Immature natural killer cell (primary cell): ENCODE measurements at regions not wholly inside any gene's neighbourhood (a gene's known extent, or its start where the extent isn't known, plus 50 kb on each side); places are given as distances from the start of the nearest gene placed in this dataset.

Source experiments
- DNase-seq, 3 donors: peaks; one replicate each; pipeline ENCODE4 v3.0.0; 2022; ENCODE audit warnings: mixed read lengths in 1 of 3
- H3K27ac Mint-ChIP-seq, 6 donors: one replicate each; pipeline ENCODE4 v1.8.0; 2020; ENCODE audit warnings: mixed read lengths in 6 of 6, mild to moderate bottlenecking in 5 of 6, inconsistent platforms in 4 of 6, moderate library complexity in 3 of 6
- H3K27me3 Mint-ChIP-seq, 3 donors: one replicate each; pipeline ENCODE4 v1.8.0; 2020 to 2021; ENCODE audit warnings: low read depth in 3 of 3, mild to moderate bottlenecking in 3 of 3, mixed read lengths in 3 of 3, moderate library complexity in 3 of 3, inconsistent platforms in 1 of 3
- H3K36me3 Mint-ChIP-seq, 3 donors: one replicate each; pipeline ENCODE4 v1.8.0; 2020; ENCODE audit warnings: mixed read lengths in 3 of 3, inconsistent platforms in 2 of 3, mild to moderate bottlenecking in 2 of 3
- H3K4me1 Mint-ChIP-seq, 2 donors: one replicate each; pipeline ENCODE4 v1.8.0; 2020; ENCODE audit warnings: inconsistent platforms in 2 of 2, mild to moderate bottlenecking in 2 of 2, mixed read lengths in 2 of 2, moderate library complexity in 1 of 2
- H3K4me3 Mint-ChIP-seq, 5 donors: one replicate each; pipeline ENCODE4 v1.8.0; 2020; ENCODE audit warnings: mild to moderate bottlenecking in 5 of 5, mixed read lengths in 5 of 5, inconsistent platforms in 3 of 5, moderate library complexity in 3 of 5
- H3K9me3 Mint-ChIP-seq, 6 donors: one replicate each; pipeline ENCODE4 v1.8.0; 2020; ENCODE audit warnings: mild to moderate bottlenecking in 6 of 6, mixed read lengths in 6 of 6, inconsistent platforms in 4 of 6, moderate library complexity in 3 of 6

DNA sequence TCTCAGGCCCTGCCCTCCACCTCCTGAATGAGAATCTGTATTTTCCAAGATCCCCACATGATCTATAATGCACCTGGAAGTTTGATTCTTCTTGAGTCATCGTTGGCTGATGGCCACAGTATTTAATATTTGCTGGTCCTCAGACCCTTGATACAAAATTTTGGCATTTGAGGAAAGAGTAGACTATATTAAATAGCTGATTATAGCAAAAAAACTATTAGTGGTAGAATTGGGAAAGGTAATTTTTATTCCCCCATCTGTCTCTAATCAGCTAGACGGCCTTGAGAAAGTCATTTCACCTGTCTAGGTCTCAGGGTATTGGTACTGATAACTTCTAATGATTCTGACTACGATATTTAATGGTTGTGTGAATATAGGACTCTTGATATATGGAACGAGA lies 176.8 kb downstream of the BMP2 start:
- H3K4me3 Mint-ChIP-seq = no peak overlapping the region
- H3K27me3 Mint-ChIP-seq = no peaks in the 10 kb centered on the region
- no peak overlapping the region for H3K27ac Mint-ChIP-seq
- no peaks in the 10 kb centered on the region for H3K36me3 Mint-ChIP-seq
- H3K4me1 Mint-ChIP-seq = no peaks in the 10 kb centered on the region
- DNase-seq = no peak
- H3K9me3 Mint-ChIP-seq = peaks cover 0 to 10% (median 4%) of the 10 kb centered on the region in 6 donors

- H3K27ac Mint-ChIP-seq = no peak overlapping the region
- no peak for DNase-seq
- H3K4me1 Mint-ChIP-seq = no peaks in the 10 kb centered on the region
- H3K36me3 Mint-ChIP-seq = no peaks in the 10 kb centered on the region
- H3K27me3 Mint-ChIP-seq = peaks cover 0 to 2% (median 0%) of the 10 kb centered on the region in 3 donors
- peaks cover 2 to 45% (median 11%) of the 10 kb centered on the region in 6 donors for H3K9me3 Mint-ChIP-seq
- H3K4me3 Mint-ChIP-seq = no peak overlapping the region
Observed at GRCh38 chr20:6953611-6954010, 186.1 kb downstream of the BMP2 start.

GRCh38 chr20:6954219-6954618 lies 186.7 kb downstream of the BMP2 start:
- H3K27me3 Mint-ChIP-seq = peaks cover 0 to 2% (median 0%) of the 10 kb centered on the region in 3 donors
- H3K36me3 Mint-ChIP-seq = no peaks in the 10 kb centered on the region
- H3K4me1 Mint-ChIP-seq = no peaks in the 10 kb centered on the region
- H3K4me3 Mint-ChIP-seq = no peak overlapping the region
- H3K27ac Mint-ChIP-seq = no peak overlapping the region
- DNase-seq = no peak
- H3K9me3 Mint-ChIP-seq = peaks cover 2 to 49% (median 10%) of the 10 kb centered on the region in 6 donors

GRCh38 chr20:6956056-6956455 lies 188.6 kb downstream of the BMP2 start:
- peaks cover 0 to 2% (median under 1%) of the 10 kb centered on the region in 3 donors for H3K27me3 Mint-ChIP-seq
- DNase-seq = no peak
- H3K27ac Mint-ChIP-seq = no peak overlapping the region
- no peaks in the 10 kb centered on the region for H3K4me1 Mint-ChIP-seq
- H3K9me3 Mint-ChIP-seq = peaks cover 4 to 44% (median 8%) of the 10 kb centered on the region in 6 donors
- no peaks in the 10 kb centered on the region for H3K36me3 Mint-ChIP-seq
- no peak overlapping the region for H3K4me3 Mint-ChIP-seq

DNA sequence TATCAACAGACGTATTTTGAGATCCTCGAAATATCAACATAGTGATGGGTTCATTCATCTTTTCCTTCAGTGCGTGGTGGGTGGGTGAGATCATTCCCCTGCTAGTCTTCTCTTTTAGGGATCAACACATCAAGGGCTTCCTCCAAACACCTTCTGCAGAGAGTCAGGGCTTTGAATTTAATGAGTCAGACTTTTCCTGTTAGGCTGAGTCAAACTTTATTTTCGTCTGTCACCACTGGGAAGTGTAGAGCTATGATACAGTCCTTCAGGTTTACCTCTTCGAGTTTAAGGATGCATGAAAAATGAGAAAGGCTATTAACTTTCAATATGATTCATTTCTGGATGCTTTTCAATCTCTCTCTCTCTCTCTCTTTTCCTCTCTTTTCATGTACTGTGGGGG lies 189.1 kb downstream of the BMP2 start:
- Mint-ChIP-seq H3K27me3 (peaks cover 0 to 2% (median 2%) of the 10 kb centered on the region in 3 donors), H3K27ac (no peak overlapping the region), H3K4me1 (no peaks in the 10 kb centered on the region), H3K36me3 (no peaks in the 10 kb centered on the region), H3K4me3 (no peak overlapping the region), H3K9me3 (peaks cover 3 to 46% (median 6%) of the 10 kb centered on the region in 6 donors)
- no peak for DNase-seq

- DNase-seq = no peak
- H3K9me3 Mint-ChIP-seq = peaks cover 0 to 38% (median 5%) of the 10 kb centered on the region in 6 donors
Observed at GRCh38 chr20:6959900-6960312, 192.4 kb downstream of the BMP2 start.

DNA sequence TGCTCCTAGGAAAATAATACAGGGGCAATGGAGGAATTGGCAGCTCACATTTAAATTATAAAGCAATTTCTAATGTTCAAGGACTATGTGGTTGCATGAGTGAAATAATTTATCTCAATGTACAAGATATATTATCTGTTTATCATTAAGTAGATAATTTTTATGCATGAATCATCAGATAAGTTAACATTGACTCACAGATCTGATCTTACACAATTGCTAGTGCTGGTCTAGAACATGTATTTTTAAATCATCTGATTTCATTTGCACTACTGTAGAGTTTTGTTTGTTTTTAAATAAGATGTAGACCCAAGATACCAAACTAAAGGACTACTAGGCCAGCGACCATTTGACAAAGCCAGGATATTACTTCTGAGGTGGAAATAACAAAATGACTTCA lies 199.2 kb downstream of the BMP2 start:
- Mint-ChIP-seq H3K9me3 (peaks cover 5 to 13% (median 8%) of the 10 kb centered on the region in 6 donors), H3K4me1 (no peaks in the 10 kb centered on the region), H3K27ac (no peak overlapping the region), H3K4me3 (no peak overlapping the region), H3K27me3 (peaks cover 0 to 2% (median 0%) of the 10 kb centered on the region in 3 donors), H3K36me3 (no peaks in the 10 kb centered on the region)
- no peak for DNase-seq

More at GRCh38 chr20:6959900-6960312, 192.4 kb downstream of the BMP2 start:
- Mint-ChIP-seq H3K27me3 (peaks cover 0 to 4% (median 2%) of the 10 kb centered on the region in 3 donors), H3K36me3 (no peaks in the 10 kb centered on the region), H3K27ac (no peak overlapping the region), H3K4me1 (no peaks in the 10 kb centered on the region), H3K4me3 (no peak overlapping the region)

- no peaks in the 10 kb centered on the region for H3K36me3 Mint-ChIP-seq
Observed at GRCh38 chr20:6974838-6975237, 207.4 kb downstream of the BMP2 start.

GRCh38 chr20:6975311-6975710 lies 207.8 kb downstream of the BMP2 start:
- H3K9me3 Mint-ChIP-seq = peaks cover 0 to 27% (median 4%) of the 10 kb centered on the region in 6 donors
- no peaks in the 10 kb centered on the region for H3K4me1 Mint-ChIP-seq
- DNase-seq = no peak
- H3K27me3 Mint-ChIP-seq = peaks cover 0 to 2% (median 0%) of the 10 kb centered on the region in 3 donors
- H3K4me3 Mint-ChIP-seq = no peak overlapping the region
- no peaks in the 10 kb centered on the region for H3K36me3 Mint-ChIP-seq
- no peak overlapping the region for H3K27ac Mint-ChIP-seq

More at GRCh38 chr20:6974838-6975237, 207.4 kb downstream of the BMP2 start:
- Mint-ChIP-seq H3K4me1 (no peaks in the 10 kb centered on the region), H3K9me3 (peaks cover under 1 to 27% (median 4%) of the 10 kb centered on the region in 6 donors), H3K27ac (no peak overlapping the region), H3K27me3 (peaks cover 0 to 2% (median 0%) of the 10 kb centered on the region in 3 donors), H3K4me3 (no peak overlapping the region)
- no peak for DNase-seq

DNA sequence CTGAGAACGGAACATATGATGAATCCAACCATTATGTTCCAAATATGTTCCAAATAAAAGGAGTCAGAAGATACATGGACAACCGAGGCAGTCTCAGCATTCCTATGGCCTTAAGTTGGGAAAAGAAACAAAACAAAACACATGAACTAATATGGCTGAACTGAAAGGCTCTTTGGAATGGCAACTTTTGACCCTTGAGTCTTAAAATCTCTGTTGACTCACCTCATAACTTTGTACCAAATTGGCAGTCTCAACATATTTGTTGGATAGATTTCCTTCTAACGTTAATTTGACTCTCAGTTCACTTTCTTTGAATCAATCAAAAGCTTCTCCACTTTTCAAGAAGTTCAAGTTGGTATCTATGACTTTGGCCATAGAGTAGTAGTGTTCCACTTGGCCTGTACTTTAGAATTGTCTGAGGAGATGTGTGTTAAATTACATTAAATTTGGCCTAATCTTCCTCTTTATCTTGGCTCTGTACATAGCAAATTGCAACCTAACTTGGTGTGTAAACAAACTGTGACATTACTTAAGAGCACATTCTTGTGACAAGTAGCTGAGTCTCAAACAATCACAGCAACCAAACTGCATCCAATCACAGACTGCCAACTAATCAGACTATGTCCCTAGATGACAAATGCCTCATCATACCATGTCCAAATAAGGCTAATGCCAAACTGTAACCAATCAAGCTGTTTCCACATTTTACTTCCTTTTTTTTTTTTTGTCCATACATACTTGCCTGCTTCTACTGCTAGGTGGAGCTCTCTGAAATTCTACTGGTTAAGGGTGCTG lies 208.8 kb downstream of the BMP2 start:
- no peak for DNase-seq
- Mint-ChIP-seq H3K36me3 (no peaks in the 10 kb centered on the region), H3K9me3 (peaks cover 0 to 27% (median 4%) of the 10 kb centered on the region in 6 donors), H3K4me1 (no peaks in the 10 kb centered on the region), H3K27ac (no peak overlapping the region), H3K27me3 (peaks cover 0 to 3% (median 0%) of the 10 kb centered on the region in 3 donors), H3K4me3 (no peak overlapping the region)

DNA sequence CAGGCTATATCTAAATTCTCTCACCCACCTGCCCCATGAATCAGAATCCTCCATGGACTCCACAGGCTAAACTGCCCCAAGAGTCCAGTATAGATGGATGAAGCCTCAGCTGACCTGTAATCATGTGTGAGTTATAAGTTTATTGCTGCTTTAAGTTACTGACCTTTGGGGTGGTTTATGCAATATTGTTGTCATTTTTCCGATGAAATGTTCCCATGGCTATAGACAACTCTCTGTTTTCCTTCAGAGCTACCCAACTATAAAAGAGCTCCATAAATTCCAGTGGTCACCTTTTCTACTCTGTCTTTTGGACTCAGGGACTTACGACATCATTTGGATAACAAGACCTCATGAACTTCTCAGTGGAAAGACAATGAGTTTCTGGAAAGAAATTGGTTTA lies 212.1 kb downstream of the BMP2 start:
- peaks cover 0 to 6% (median 0%) of the 10 kb centered on the region in 3 donors for H3K27me3 Mint-ChIP-seq

GRCh38 chr20:6993011-6993410 lies 225.5 kb downstream of the BMP2 start:
- H3K36me3 Mint-ChIP-seq = no peaks in the 10 kb centered on the region
- peaks cover 9 to 21% (median 14%) of the 10 kb centered on the region in 6 donors for H3K9me3 Mint-ChIP-seq
- no peak overlapping the region for H3K27ac Mint-ChIP-seq
- DNase-seq = no peak
- no peaks in the 10 kb centered on the region for H3K4me1 Mint-ChIP-seq
- peaks cover 0 to 3% (median 0%) of the 10 kb centered on the region in 3 donors for H3K27me3 Mint-ChIP-seq
- H3K4me3 Mint-ChIP-seq = no peak overlapping the region

More for the DNA sequence above, 212.1 kb downstream of the BMP2 start:
- H3K9me3 Mint-ChIP-seq = peaks cover 1 to 25% (median 10%) of the 10 kb centered on the region in 6 donors
- no peak overlapping the region for H3K27ac Mint-ChIP-seq
- no peaks in the 10 kb centered on the region for H3K36me3 Mint-ChIP-seq
- no peaks in the 10 kb centered on the region for H3K4me1 Mint-ChIP-seq
- no peak for DNase-seq
- no peak overlapping the region for H3K4me3 Mint-ChIP-seq

DNA sequence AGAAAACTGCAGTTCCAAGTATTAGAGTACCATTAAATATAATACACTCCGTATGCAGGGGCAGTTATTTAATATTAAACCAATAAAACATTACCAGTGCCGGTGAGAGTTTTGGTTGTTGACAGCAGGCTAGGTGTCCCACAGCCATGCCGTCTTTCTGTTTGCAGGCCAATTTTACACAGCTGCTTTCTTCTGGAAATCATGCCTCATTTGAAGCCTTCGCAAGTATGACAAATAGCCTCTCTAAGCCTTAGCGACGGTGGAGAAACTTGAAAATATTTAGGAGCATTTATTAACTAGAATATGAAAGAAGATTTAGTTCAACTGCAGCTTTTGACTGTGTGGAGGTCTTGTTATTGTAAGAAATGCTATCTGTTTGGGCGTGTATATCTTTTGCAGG lies 226.0 kb downstream of the BMP2 start:
- Mint-ChIP-seq H3K9me3 (peaks cover 10 to 21% (median 14%) of the 10 kb centered on the region in 6 donors), H3K27me3 (peaks cover 0 to 3% (median 0%) of the 10 kb centered on the region in 3 donors), H3K4me3 (no peak overlapping the region), H3K36me3 (no peaks in the 10 kb centered on the region), H3K27ac (no peak overlapping the region), H3K4me1 (no peaks in the 10 kb centered on the region)
- DNase-seq = no peak

- Mint-ChIP-seq H3K36me3 (no peaks in the 10 kb centered on the region), H3K27me3 (peaks cover 0 to 3% (median 0%) of the 10 kb centered on the region in 3 donors), H3K4me3 (no peak overlapping the region), H3K27ac (no peak overlapping the region), H3K4me1 (no peaks in the 10 kb centered on the region), H3K9me3 (peaks cover 10 to 21% (median 14%) of the 10 kb centered on the region in 6 donors)
- DNase-seq = no peak
Observed at GRCh38 chr20:6994452-6994851, 227.0 kb downstream of the BMP2 start.
